Astrocyte of the spinal cord (primary cell): ENCODE measurements at regions not wholly inside any gene's neighbourhood (a gene's known extent, or its start where the extent isn't known, plus 50 kb on each side); places are given as distances from the start of the nearest gene placed in this dataset.

Source experiments
- DNase-seq: peaks from one replicate; pipeline ENCODE4 v3.0.0; 2011; ENCODE audit warnings: low read depth, low spot score
- H3K4me3 ChIP-seq: 2 replicates; pipeline ENCODE4 v1.5.1; 2011; ENCODE audit warnings: low read depth, mild to moderate bottlenecking, low read length, moderate library complexity
- CTCF ChIP-seq: IDR thresholded peaks from 2 replicates; pipeline ENCODE4 v1.5.1; 2012; ENCODE audit warnings: low read depth, mild to moderate bottlenecking, low read length, inconsistent platforms
- in situ Hi-C: cut with HindIII; loops from 2 replicates; pipeline ENCODE4 v1.10.0; 2017; ENCODE audit warnings: low sequenced_read_pairs

GRCh38 chr2:181197140-181197760 is 216.8 kb downstream of the UBE2E3 start:
- DNase-seq, result no peak
- in situ Hi-C loops, result no loop called here

GRCh38 chr2:181198183-181198864 is 217.9 kb downstream of the UBE2E3 start:
- DNase-seq, result no peak
- H3K4me3 ChIP-seq, result no peak overlapping the region
- no peak for TF ChIP-seq CTCF
- in situ Hi-C loops, result no loop called here

More at GRCh38 chr2:181197140-181197760, 216.8 kb downstream of the UBE2E3 start:
- TF ChIP-seq CTCF, result no peak
- no peak overlapping the region for H3K4me3 ChIP-seq

- no peak overlapping the region for H3K4me3 ChIP-seq
- in situ Hi-C loops, result no loop called here
- peak; percentile 84 for DNase-seq
- no peak for TF ChIP-seq CTCF
These were observed 223.0 kb downstream of the UBE2E3 start for GRCh38 chr2:181203412-181203811.

- TF ChIP-seq CTCF, result no peak
- DNase-seq, result peak; percentile 32
- in situ Hi-C loops, result no loop called here
- no peak overlapping the region for H3K4me3 ChIP-seq
These were observed 223.5 kb downstream of the UBE2E3 start for GRCh38 chr2:181203916-181204315.

- in situ Hi-C loops, result no loop called here
- DNase-seq, result no peak
- no peak for TF ChIP-seq CTCF
- H3K4me3 ChIP-seq, result no peak overlapping the region
These were observed 238.0 kb downstream of the UBE2E3 start for GRCh38 chr2:181218401-181218821.

- no peak for TF ChIP-seq CTCF
- no peak overlapping the region for H3K4me3 ChIP-seq
- no peak for DNase-seq
- in situ Hi-C loops, result no loop called here
These were observed 234.0 kb upstream of the ITGA4 start for GRCh38 chr2:181223234-181223633.
